ENCODE measurements at regions not wholly inside any gene's neighbourhood (a gene's known extent, or its start where the extent isn't known, plus 50 kb on each side); places are given as distances from the start of the nearest gene placed in this dataset.

DNA sequence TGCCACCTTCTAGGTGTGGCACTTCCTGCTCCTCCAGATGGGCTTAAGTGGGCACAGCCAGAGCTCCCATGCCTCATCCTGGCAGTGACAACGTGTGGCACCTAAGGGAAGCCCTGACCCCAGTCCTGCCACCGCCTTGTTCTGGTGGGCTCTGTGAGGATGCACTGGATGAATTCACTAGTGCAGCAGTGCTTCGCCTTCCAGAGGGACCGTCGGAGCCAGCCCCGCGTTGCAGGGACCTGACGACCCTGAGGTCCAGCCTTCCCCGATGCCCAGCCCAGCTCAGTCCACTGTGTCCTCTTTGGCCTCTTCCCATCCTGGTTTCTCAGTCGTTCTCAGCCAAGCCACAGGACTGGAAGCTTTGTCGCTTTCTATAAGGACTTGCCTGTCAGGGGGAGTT is 399.8 kb downstream of the SEC14L1 start:
- Histone ChIP-seq H3K4me2 (ENCODE audit: insufficient read depth, low read length) (no peak overlapping the region), H3K79me2 (ENCODE audit: insufficient read depth, low read length) (no peaks in the 10 kb centered on the region), H4K20me1 (ENCODE audit: insufficient read depth, low read length) (no peaks in the 10 kb centered on the region), H2AFZ (ENCODE audit: low read length) (no peak overlapping the region), H3K27ac (ENCODE audit: low read depth, low read length) (no peak overlapping the region), H3K4me1 (ENCODE audit: insufficient read depth, low read length) (peaks cover 2% of the 10 kb centered on the region), H3K27me3 (ENCODE audit: insufficient read depth, low read length) (peaks cover 47% of the 10 kb centered on the region), H3K4me3 (ENCODE audit: insufficient read depth, low read length) (no peak overlapping the region), H3K9me3 (ENCODE audit: low read depth, low read length) (no peaks in the 10 kb centered on the region), H3K36me3 (ENCODE audit: insufficient read depth, low read length) (no peaks in the 10 kb centered on the region)
- TF ChIP-seq CTCF (IDR thresholded peaks at IDR 0.05; ENCODE audit: extremely low read depth, low read depth, low read length) = no peak
- no peak for DNase-seq (ENCODE audit: insufficient read length, low spot score, missing footprints)

GRCh38 chr17:77540975-77541374 is 400.2 kb downstream of the SEC14L1 start:
- H3K4me1 ChIP-seq (ENCODE audit: insufficient read depth, low read length) = peaks cover 2% of the 10 kb centered on the region
- TF ChIP-seq CTCF (IDR thresholded peaks at IDR 0.05; ENCODE audit: extremely low read depth, low read depth, low read length) = no peak
- no peak overlapping the region for H2AFZ ChIP-seq (ENCODE audit: low read length)
- DNase-seq (ENCODE audit: insufficient read length, low spot score, missing footprints) = no peak
- peaks cover 43% of the 10 kb centered on the region for H3K27me3 ChIP-seq (ENCODE audit: insufficient read depth, low read length)
- no peaks in the 10 kb centered on the region for H3K79me2 ChIP-seq (ENCODE audit: insufficient read depth, low read length)
- H4K20me1 ChIP-seq (ENCODE audit: insufficient read depth, low read length) = no peaks in the 10 kb centered on the region
- H3K9me3 ChIP-seq (ENCODE audit: low read depth, low read length) = no peaks in the 10 kb centered on the region
- no peaks in the 10 kb centered on the region for H3K36me3 ChIP-seq (ENCODE audit: insufficient read depth, low read length)
- H3K4me3 ChIP-seq (ENCODE audit: insufficient read depth, low read length) = no peak overlapping the region
- no peak overlapping the region for H3K4me2 ChIP-seq (ENCODE audit: insufficient read depth, low read length)
- no peak overlapping the region for H3K27ac ChIP-seq (ENCODE audit: low read depth, low read length)

- H3K79me2 ChIP-seq (ENCODE audit: insufficient read depth, low read length) = no peaks in the 10 kb centered on the region
- no peak overlapping the region for H2AFZ ChIP-seq (ENCODE audit: low read length)
- H3K4me2 ChIP-seq (ENCODE audit: insufficient read depth, low read length) = no peak overlapping the region
- no peak for TF ChIP-seq CTCF (IDR thresholded peaks at IDR 0.05; ENCODE audit: extremely low read depth, low read depth, low read length)
- no peak for DNase-seq (ENCODE audit: insufficient read length, low spot score, missing footprints)
- H3K27me3 ChIP-seq (ENCODE audit: insufficient read depth, low read length) = peaks cover 41% of the 10 kb centered on the region
- H4K20me1 ChIP-seq (ENCODE audit: insufficient read depth, low read length) = no peaks in the 10 kb centered on the region
- no peaks in the 10 kb centered on the region for H3K9me3 ChIP-seq (ENCODE audit: low read depth, low read length)
- H3K36me3 ChIP-seq (ENCODE audit: insufficient read depth, low read length) = no peaks in the 10 kb centered on the region
- H3K27ac ChIP-seq (ENCODE audit: low read depth, low read length) = no peak overlapping the region
- peaks cover 2% of the 10 kb centered on the region for H3K4me1 ChIP-seq (ENCODE audit: insufficient read depth, low read length)
- no peak overlapping the region for H3K4me3 ChIP-seq (ENCODE audit: insufficient read depth, low read length)
Observed at GRCh38 chr17:77542011-77542410, 401.2 kb downstream of the SEC14L1 start.

GRCh38 chr17:77542551-77543490 is 402.1 kb downstream of the SEC14L1 start:
- Histone ChIP-seq H3K4me1 (ENCODE audit: insufficient read depth, low read length) (peaks cover 2% of the 10 kb centered on the region), H3K36me3 (ENCODE audit: insufficient read depth, low read length) (no peaks in the 10 kb centered on the region), H3K4me2 (ENCODE audit: insufficient read depth, low read length) (peak overlapping the region; percentile 59), H3K27me3 (ENCODE audit: insufficient read depth, low read length) (peaks cover 34% of the 10 kb centered on the region), H3K27ac (ENCODE audit: low read depth, low read length) (no peak overlapping the region), H3K4me3 (ENCODE audit: insufficient read depth, low read length) (no peak overlapping the region), H3K79me2 (ENCODE audit: insufficient read depth, low read length) (no peaks in the 10 kb centered on the region), H2AFZ (ENCODE audit: low read length) (peak overlapping the region; percentile 73), H4K20me1 (ENCODE audit: insufficient read depth, low read length) (no peaks in the 10 kb centered on the region), H3K9me3 (ENCODE audit: low read depth, low read length) (no peaks in the 10 kb centered on the region)
- DNase-seq (ENCODE audit: insufficient read length, low spot score, missing footprints) = peak; percentile 95
- peak; percentile 98 for TF ChIP-seq CTCF (IDR thresholded peaks at IDR 0.05; ENCODE audit: extremely low read depth, low read depth, low read length)
